NCI-H146 (cell line): ENCODE measurements at regions not wholly inside any gene's neighbourhood (a gene's known extent, or its start where the extent isn't known, plus 50 kb on each side); places are given as distances from the start of the nearest gene placed in this dataset.
"Not testable (repeated sequence)": the region's sequence is repeated elsewhere in the genome, so short reads cannot be mapped to it uniquely, and the experiment has no call there.

ENCODE experiments used
- DNase-seq: peaks from one replicate; lab custom pipeline; 2025; lab: John Stamatoyannopoulos, UW

- DNase-seq = no peak
Measured at GRCh38 chr12:66733321-66733720, 54.4 kb upstream of the GRIP1 start.

DNA sequence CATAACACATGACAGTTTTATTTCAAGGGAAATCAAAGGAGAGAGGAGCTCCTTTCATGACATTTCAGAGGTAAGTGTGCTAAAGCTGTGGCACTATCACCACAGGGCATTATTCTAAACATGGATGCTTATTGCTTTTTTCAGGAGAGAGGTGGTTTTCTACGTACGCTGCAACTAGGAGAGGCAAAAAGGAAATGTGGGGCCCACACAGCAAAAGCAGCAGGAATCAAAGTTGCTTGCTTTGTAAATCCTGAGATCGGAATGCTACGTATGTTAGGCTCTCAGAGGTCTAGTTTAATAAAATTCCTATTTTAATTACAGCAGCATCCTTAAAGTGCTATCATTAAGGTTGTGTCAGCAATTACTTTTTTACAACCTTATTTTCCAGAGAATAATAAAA is 55.0 kb upstream of the GRIP1 start:
- no peak for DNase-seq

GRCh38 chr12:66735275-66735674 is 56.4 kb upstream of the GRIP1 start:
- no peak for DNase-seq

DNA sequence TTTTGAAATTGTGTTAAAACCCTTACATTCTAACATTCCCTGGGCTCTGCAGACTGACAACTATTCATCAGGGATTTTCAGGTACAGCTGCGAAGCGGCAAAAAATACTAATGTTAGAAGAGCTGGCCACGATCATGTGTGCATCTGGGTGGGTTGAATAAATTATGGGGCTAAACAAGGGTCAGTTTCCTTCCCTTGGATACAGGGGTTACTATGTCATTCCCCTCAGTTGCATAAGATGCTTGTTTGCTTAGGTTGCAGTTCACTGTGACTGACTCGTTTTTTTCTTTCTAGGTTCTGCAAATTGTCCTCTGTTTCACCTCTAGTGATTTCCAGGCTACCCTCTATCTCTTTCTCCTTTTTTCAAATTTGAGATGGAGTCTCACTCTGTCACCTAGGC is 58.1 kb upstream of the GRIP1 start:
- DNase-seq = no peak

- DNase-seq = no peak
Measured at GRCh38 chr12:66739266-66739665, 60.4 kb upstream of the GRIP1 start.

GRCh38 chr12:66739940-66740651 is 61.2 kb upstream of the GRIP1 start:
- DNase-seq = no peak

DNA sequence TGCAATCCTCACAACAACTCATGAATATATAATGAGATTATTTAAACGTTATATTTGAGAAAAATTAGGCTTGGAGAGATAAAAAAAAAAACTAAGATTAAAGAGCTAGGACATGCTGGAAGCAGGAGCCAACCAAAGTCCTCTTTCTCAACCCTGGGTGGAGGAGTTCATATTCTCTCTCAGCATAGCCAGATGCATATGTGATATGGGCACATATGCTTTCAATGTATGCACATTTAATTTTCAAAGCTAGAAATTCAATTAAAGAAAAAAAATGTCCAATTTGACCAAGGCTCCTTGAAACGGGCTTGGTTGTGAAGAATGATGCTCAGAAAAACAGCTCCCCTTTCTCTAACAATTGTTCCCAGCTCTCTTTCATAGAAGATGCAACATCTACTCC is 61.9 kb upstream of the GRIP1 start:
- no peak for DNase-seq

DNA sequence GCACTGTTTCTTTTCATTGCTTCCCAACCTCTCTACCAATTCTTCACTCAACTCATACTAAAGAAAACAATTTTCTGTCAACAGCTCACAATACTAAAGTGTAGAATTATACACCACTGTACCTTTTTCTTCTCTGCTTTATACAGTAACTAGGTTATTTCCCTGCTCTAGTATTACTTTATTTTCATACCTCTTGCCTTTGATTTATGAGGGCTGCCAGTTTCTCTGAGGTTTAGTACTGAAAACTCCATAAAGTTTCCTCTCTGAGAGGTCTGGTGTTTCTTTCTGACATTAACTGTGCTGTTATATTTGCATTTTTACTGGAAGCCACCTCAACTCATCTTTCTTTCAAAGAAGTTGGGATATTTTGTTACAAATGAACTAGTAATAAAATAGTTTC is 63.0 kb upstream of the GRIP1 start:
- no peak for DNase-seq

GRCh38 chr12:66742508-66743367 is 63.9 kb upstream of the GRIP1 start:
- DNase-seq = no peak

- peak; percentile 17 for DNase-seq
Measured at GRCh38 chr12:66744461-66744860, 65.6 kb upstream of the GRIP1 start.

- DNase-seq = peak; percentile 82
Measured at GRCh38 chr12:66744956-66745383, 66.1 kb upstream of the GRIP1 start.

DNA sequence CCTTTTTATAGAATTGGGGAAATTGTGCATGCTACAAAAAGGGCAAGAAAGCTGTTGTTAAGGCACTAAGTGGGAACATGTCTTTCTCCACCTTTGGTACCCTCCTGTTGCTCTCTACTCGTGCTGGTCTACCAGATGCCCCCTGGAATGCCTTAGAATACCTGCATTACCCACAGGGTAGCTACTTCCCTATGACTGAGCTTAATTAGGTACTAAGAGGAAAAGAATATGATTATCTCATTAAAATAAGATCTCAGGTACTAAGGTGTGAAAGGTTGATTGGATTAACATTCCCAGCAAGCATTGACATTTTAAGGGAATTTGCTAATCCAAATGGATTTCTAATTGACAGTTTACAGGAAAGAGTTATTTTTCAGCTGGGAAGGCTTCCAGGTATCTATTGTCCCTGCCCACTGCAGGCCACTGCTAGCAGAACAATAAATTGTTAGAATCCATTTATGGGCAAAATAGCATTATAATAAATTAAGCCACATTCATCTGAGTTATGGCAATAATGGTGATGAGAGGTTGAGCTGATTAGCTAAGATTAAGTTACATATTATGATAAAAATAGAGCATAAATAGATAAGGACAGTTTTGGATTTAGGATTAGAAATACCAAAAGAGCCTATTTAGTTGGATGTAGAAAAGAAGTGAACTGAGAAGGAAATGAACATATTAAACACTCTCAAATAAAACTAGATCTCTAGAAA is 67.8 kb upstream of the GRIP1 start:
- peak; percentile 9 for DNase-seq

DNA sequence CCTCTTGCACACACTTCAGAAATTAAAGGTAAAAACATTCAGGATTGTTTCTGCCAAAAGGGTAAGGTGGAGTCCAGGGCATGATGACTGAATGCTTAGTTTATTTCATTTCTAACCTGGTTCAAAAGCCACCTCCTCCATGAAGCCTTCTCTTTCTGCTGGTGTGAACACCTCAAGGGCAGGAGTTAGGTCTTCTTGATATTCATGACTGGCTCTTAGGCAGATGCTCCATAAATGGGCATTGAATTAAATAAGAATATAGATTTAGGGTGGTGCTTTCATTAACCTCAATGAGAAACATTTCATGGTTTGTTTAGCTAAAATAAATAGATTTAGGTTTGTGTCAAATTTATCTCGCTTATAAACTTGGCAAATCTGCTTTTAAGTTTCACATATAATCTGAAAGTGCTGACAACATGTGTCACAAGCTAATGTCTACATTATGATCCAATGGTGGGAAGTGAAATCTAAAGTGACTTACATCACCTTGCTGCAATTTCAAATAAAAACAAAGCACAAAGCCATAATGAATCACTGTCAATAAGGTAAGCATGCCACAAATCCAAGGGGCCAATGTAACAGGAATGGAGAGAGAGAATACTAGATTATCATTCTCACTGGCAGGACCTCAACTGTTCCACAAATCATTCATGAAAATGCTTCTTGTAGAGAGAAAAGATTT is 72.7 kb upstream of the GRIP1 start:
- no peak for DNase-seq

- no peak for DNase-seq
Measured at GRCh38 chr12:66753810-66754209, 74.9 kb upstream of the GRIP1 start.

DNA sequence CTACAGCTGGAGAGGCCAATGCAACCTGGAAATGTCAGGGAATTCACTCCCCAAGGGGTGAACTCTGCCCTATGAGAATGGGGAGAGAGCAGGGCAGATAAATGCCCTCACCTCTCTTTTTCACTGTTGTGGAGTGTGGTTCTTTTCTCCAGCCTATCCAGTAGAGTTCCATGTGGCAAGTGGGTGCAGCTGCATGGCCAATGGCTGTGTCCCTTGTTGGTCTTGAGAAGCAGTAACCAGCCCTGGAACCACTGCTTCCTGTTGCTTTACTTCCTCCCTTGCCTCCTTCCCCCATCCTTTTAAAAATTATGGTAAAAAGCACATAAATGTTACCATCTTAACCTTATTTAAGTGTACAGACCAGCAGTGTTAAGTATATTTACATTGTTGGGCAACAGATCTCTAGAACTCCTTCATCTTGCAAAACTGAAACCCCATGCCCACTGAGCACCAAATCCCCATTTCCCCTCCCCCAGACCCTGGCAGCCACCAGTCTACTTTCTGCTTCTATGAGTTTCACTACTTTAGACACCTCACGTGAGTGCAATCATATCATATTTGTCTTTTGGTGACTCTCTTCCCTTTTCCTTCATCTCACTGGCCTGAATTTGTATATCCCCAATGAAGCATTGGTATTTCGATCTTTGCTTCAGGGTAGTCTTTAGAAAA is 77.0 kb upstream of the GRIP1 start:
- no peak for DNase-seq

DNA sequence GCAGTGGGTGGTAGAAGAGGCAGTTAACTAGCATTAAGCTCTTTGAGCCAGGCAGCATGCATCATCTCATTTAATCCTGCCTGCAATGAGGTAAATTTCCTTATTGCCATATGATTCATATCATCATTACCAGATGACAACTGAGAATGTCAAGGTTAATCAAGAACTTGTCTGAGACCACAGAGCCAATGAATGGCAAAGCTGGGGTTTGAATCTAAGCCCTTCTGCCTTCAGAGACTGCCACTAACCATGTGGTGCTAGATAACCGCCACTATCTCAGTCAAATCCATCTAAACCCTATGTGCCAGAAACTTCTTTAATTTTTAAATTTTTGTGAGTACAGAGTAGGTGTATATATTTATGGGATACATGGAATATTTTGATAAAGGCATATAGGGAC is 77.8 kb upstream of the GRIP1 start:
- DNase-seq = no peak

DNA sequence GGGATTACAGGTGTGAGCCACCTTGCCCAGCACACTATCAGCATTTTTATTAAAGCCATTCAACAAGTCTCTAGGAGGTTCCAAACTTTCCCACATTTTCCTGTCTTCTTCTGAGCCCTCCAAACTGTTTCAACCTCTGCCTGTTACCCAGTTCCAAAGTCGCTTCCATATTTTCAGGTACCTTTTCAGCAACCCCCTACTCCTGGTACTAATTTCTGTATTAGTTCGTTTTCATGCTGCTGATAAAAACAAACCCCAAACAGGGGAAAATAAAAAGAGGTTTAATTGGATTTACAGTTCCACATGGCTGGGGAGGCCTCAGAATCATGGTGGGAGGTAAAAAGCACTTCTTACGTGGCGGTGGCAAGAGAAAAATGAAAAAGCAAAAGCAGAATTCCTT is 81.2 kb upstream of the GRIP1 start:
- not testable (repeated sequence) for DNase-seq

GRCh38 chr12:66763467-66763866 is 84.6 kb upstream of the GRIP1 start:
- DNase-seq = peak; percentile 58

DNA sequence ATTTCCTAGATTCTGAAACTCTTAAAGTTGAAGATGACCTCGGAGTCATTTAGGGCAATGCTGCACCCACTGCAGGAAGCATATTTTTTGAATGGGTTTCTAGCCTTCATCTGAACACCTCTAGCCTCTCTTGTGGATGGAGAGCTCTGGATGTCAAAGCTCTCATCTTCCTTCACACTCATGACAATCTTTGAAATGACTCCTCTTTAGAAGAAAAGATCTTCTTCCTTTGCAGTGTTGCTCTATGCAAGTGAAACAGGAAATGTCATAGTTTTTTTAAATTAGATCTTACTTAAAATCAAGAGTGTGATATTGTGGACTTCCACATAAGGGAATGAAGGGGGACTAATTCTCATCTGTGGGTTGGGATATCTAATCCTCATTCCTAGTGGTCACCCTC is 86.3 kb upstream of the GRIP1 start:
- DNase-seq = no peak

DNA sequence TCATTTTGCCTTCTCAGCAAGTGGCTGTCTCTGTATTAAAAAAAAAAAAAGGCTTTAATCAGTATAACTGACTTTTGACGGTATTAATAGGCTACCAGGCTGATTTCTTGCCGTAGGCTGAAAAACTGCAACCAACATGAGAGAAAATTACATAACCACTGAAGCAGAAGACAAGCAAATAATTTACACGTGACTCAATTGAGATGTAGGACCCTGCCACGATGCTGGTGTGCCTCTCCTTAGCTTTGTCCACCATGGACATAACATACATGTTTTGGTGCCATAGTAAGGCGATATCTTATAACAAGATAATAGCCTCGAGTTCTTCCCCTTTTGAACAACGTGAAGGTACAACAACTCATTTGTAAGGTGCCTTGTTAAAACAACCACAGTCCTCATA is 88.7 kb upstream of the GRIP1 start:
- DNase-seq = peak; percentile 16

DNA sequence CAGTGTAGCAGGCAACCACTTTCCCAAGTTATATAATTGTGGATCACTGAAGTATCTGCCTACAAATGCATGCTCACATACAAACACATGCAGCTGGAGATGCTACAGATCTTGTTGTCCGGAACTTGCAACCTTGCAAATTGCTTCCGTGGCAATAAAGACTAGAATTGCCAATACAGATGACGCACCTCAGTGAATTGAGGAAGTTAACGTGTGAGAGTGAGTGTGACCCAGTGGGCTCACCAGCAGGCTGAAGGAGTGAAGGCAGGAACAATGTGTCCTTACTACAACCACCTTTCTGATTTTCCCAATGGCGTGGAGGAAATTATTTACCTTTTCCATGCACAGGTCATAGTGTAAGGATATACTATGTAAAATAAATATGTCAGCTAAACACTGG is 89.4 kb upstream of the GRIP1 start:
- DNase-seq = no peak

DNA sequence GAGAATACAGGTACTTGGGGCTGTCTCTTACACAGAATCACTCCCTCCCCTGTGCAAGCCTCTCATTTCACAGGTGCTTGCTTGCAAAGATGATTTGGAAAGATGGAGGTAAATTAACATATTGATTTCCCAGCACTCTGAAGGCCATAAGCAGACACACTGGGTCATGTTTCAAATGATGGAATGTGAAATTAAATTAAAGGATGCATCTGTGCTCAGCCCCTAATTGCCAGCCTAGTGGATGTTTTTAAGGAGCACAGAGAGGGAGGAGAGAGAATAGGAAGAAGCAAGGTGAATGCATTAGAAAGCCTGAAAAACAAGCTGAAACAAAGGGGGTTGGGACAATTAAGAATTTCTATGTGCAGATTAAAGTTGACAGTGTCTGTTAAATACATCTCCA is 96.1 kb upstream of the GRIP1 start:
- DNase-seq = peak; percentile 43
